Fibroblast of lung (primary cell): ENCODE measurements at regions not wholly inside any gene's neighbourhood (a gene's known extent, or its start where the extent isn't known, plus 50 kb on each side); places are given as distances from the start of the nearest gene placed in this dataset.

ENCODE experiments used
- DNase-seq, 2 donors: peaks; one replicate each; pipeline versions ENCODE4 v3.0.0 to v3.0.0-alpha.2; 2010; ENCODE audit warnings: low read depth in 2 of 2
- H2AFZ ChIP-seq: 2 replicates; pipeline ENCODE4 v1.5.1; 2012; ENCODE audit warnings: low read length, control low read depth, inconsistent platforms
- H3K27ac ChIP-seq: 2 replicates; pipeline ENCODE4 v1.5.1; 2011; ENCODE audit warnings: low read length, control low read depth; ENCODE audit not compliant: insufficient read depth
- H3K27me3 ChIP-seq: 2 replicates; pipeline ENCODE4 v1.5.1; 2011; ENCODE audit warnings: mild to moderate bottlenecking, low read length; ENCODE audit not compliant: control insufficient read depth, insufficient read depth
- H3K36me3 ChIP-seq: 2 replicates; pipeline ENCODE4 v1.5.1; 2011; ENCODE audit warnings: low read length; ENCODE audit not compliant: control insufficient read depth, insufficient read depth
- H3K4me1 ChIP-seq: 2 replicates; pipeline ENCODE4 v1.5.1; 2011; ENCODE audit warnings: low read length; ENCODE audit not compliant: control insufficient read depth, insufficient read depth; ENCODE audit errors: extremely low read depth
- H3K4me2 ChIP-seq: 2 replicates; pipeline ENCODE4 v1.5.1; 2011; ENCODE audit warnings: low read length, control low read depth; ENCODE audit not compliant: insufficient read depth; ENCODE audit errors: extremely low read depth
- H3K4me3 ChIP-seq, 4 experiments: fragments of 200-600 bp in 1 of 4; sonication (generic) in 1 of 4; replicated peaks in 1 of 4; 2 replicates each; pipeline ENCODE4 v1.5.1; 2011 to 2016; ENCODE audit warnings: low read length in 4 of 4, low read depth in 3 of 4, mild to moderate bottlenecking in 3 of 4, control low read depth in 2 of 4, inconsistent platforms in 1 of 4, mixed read lengths in 1 of 4; ENCODE audit not compliant: insufficient read depth in 1 of 4; ENCODE audit errors: control extremely low read depth in 1 of 4
- H3K79me2 ChIP-seq: 2 replicates; pipeline ENCODE4 v1.5.1; 2012; ENCODE audit warnings: mild to moderate bottlenecking, low read length, inconsistent platforms; ENCODE audit not compliant: control insufficient read depth, insufficient read depth
- H3K9ac ChIP-seq: 2 replicates; pipeline ENCODE4 v1.5.1; 2011; ENCODE audit warnings: mild to moderate bottlenecking, low read length, control low read depth; ENCODE audit not compliant: insufficient read depth
- H3K9me3 ChIP-seq: 2 replicates; pipeline ENCODE4 v1.5.1; 2012; ENCODE audit warnings: low read depth, low read length; ENCODE audit not compliant: control insufficient read depth, insufficient read depth
- H4K20me1 ChIP-seq: 2 replicates; pipeline ENCODE4 v1.5.1; 2011; ENCODE audit warnings: low read length; ENCODE audit not compliant: control insufficient read depth, insufficient read depth; ENCODE audit errors: extremely low read depth
- CTCF ChIP-seq, 2 donors: IDR thresholded peaks in 1 of 2; conservative IDR thresholded peaks in 1 of 2; 1 replicate in 1 of 2; 2 replicates in 1 of 2; pipeline ENCODE4 v1.5.1; 2011 to 2012; ENCODE audit warnings: low read length in 2 of 2, control low read depth in 1 of 2, inconsistent platforms in 1 of 2, low read depth in 1 of 2, mild to moderate bottlenecking in 1 of 2
- EZH2 ChIP-seq: IDR thresholded peaks from 2 replicates; pipeline ENCODE4 v1.5.1; 2012; ENCODE audit warnings: low read length, control low read depth, mild to moderate bottlenecking; ENCODE audit errors: missing control alignments

GRCh38 chr5:130496215-130496614 is 592.0 kb downstream of the CHSY3 start:
- Histone ChIP-seq H3K9ac (no peak overlapping the region), H3K4me1 (no peaks in the 10 kb centered on the region), H2AFZ (no peak overlapping the region), H3K36me3 (no peaks in the 10 kb centered on the region), H3K9me3 (no peaks in the 10 kb centered on the region), H3K4me2 (no peak overlapping the region), H3K27me3 (no peaks in the 10 kb centered on the region), H3K27ac (no peak overlapping the region), H4K20me1 (no peaks in the 10 kb centered on the region), H3K4me3 (no peak overlapping the region), H3K79me2 (no peaks in the 10 kb centered on the region)
- no peak for DNase-seq
- no peak for TF ChIP-seq CTCF (conservative IDR thresholded peaks at IDR 0.05 in 1 of 2, IDR thresholded peaks at IDR 0.05 in 1 of 2; ENCODE audit: low read depth in 1 of 2, low read length in 2 of 2)
- TF ChIP-seq EZH2: no peak

GRCh38 chr5:130488252-130488651 is 584.0 kb downstream of the CHSY3 start:
- no peak for TF ChIP-seq CTCF (conservative IDR thresholded peaks at IDR 0.05 in 1 of 2, IDR thresholded peaks at IDR 0.05 in 1 of 2; ENCODE audit: low read depth in 1 of 2, low read length in 2 of 2)
- Histone ChIP-seq H3K9me3 (no peaks in the 10 kb centered on the region), H3K27me3 (no peaks in the 10 kb centered on the region), H3K36me3 (no peaks in the 10 kb centered on the region), H3K4me3 (no peak overlapping the region), H3K9ac (no peak overlapping the region), H4K20me1 (no peaks in the 10 kb centered on the region), H3K4me2 (no peak overlapping the region), H2AFZ (no peak overlapping the region), H3K27ac (no peak overlapping the region), H3K4me1 (no peaks in the 10 kb centered on the region), H3K79me2 (no peaks in the 10 kb centered on the region)
- DNase-seq: no peak

GRCh38 chr5:130479045-130479804 is 575.0 kb downstream of the CHSY3 start:
- H3K9me3 ChIP-seq: no peaks in the 10 kb centered on the region
- no peak overlapping the region for H2AFZ ChIP-seq
- no peak overlapping the region for H3K9ac ChIP-seq
- H3K4me2 ChIP-seq: no peak overlapping the region
- no peaks in the 10 kb centered on the region for H3K4me1 ChIP-seq
- no peaks in the 10 kb centered on the region for H3K36me3 ChIP-seq
- no peak for DNase-seq
- no peaks in the 10 kb centered on the region for H3K27me3 ChIP-seq
- TF ChIP-seq EZH2: no peak
- no peak for TF ChIP-seq CTCF (conservative IDR thresholded peaks at IDR 0.05 in 1 of 2, IDR thresholded peaks at IDR 0.05 in 1 of 2; ENCODE audit: low read depth in 1 of 2, low read length in 2 of 2)
- no peaks in the 10 kb centered on the region for H4K20me1 ChIP-seq
- no peak overlapping the region for H3K27ac ChIP-seq
- no peak overlapping the region for H3K4me3 ChIP-seq
- no peaks in the 10 kb centered on the region for H3K79me2 ChIP-seq
